C4-2B (cell line): ENCODE measurements at regions not wholly inside any gene's neighbourhood (a gene's known extent, or its start where the extent isn't known, plus 50 kb on each side); places are given as distances from the start of the nearest gene placed in this dataset.

Experiments
- CTCF ChIP-seq: fragments of 450-650 bp; conservative IDR thresholded peaks from 2 replicates; pipeline ENCODE4 v1.5.1; 2017; ENCODE audit warnings: mild to moderate bottlenecking
- ZFX ChIP-seq: fragments of 450-650 bp; IDR thresholded peaks from 2 replicates; pipeline ENCODE4 v1.6.1; 2017

GRCh38 chr7:148535217-148535616 is 55.3 kb upstream of the C7orf33 start:
- TF ChIP-seq CTCF (no peak), ZFX (no peak)
